Gastrocnemius medialis (tissue), 4 donors: ENCODE measurements at regions not wholly inside any gene's neighbourhood (a gene's known extent, or its start where the extent isn't known, plus 50 kb on each side); places are given as distances from the start of the nearest gene placed in this dataset.

Source experiments
- POLR2A ChIP-seq, 2 donors: fragments of 450-650 bp; IDR thresholded peaks; one replicate each; pipeline ENCODE4 v1.6.1; 2017; ENCODE audit warnings: antibody characterized with exemption in 2 of 2, mild to moderate bottlenecking in 2 of 2, moderate library complexity in 2 of 2
- TF ChIP-seq, protein P1 (sequence below), 5 experiments: fragments of 450-650 bp in 3 of 5; fragments of 200-600 bp in 2 of 5; sonication (generic) in 2 of 5; IDR thresholded peaks in 4 of 5; conservative IDR thresholded peaks in 1 of 5; 1 replicate in 4 of 5; 2 replicates in 1 of 5; pipeline ENCODE4 v1.5.1; 2016 to 2019; ENCODE audit warnings: antibody characterized with exemption in 5 of 5, mild to moderate bottlenecking in 3 of 5, moderate library complexity in 3 of 5

- TF ChIP-seq, protein P1, sequence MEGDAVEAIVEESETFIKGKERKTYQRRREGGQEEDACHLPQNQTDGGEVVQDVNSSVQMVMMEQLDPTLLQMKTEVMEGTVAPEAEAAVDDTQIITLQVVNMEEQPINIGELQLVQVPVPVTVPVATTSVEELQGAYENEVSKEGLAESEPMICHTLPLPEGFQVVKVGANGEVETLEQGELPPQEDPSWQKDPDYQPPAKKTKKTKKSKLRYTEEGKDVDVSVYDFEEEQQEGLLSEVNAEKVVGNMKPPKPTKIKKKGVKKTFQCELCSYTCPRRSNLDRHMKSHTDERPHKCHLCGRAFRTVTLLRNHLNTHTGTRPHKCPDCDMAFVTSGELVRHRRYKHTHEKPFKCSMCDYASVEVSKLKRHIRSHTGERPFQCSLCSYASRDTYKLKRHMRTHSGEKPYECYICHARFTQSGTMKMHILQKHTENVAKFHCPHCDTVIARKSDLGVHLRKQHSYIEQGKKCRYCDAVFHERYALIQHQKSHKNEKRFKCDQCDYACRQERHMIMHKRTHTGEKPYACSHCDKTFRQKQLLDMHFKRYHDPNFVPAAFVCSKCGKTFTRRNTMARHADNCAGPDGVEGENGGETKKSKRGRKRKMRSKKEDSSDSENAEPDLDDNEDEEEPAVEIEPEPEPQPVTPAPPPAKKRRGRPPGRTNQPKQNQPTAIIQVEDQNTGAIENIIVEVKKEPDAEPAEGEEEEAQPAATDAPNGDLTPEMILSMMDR (IDR thresholded peaks at IDR 0.05 in 4 of 5, conservative IDR thresholded peaks at IDR 0.05 in 1 of 5), result no peak
- no peak for TF ChIP-seq POLR2A (IDR thresholded peaks at IDR 0.05)
Observed at GRCh38 chr12:90490355-90490754, 464.6 kb downstream of the CCER1 start.
